Neuronal stem cell (in vitro differentiated cells): ENCODE measurements at regions not wholly inside any gene's neighbourhood (a gene's known extent, or its start where the extent isn't known, plus 50 kb on each side); places are given as distances from the start of the nearest gene placed in this dataset.
"Not testable (repeated sequence)": the region's sequence is repeated elsewhere in the genome, so short reads cannot be mapped to it uniquely, and the experiment has no call there.

ENCODE experiments used
- DNase-seq: peaks from one replicate; pipeline ENCODE4 v3.0.0-alpha.2; 2013; ENCODE audit warnings: low spot score
- H2AFZ ChIP-seq: one replicate; pipeline ENCODE4 v1.6.1; 2013; ENCODE audit warnings: mild to moderate bottlenecking, low read length, inconsistent platforms
- H2AK5ac ChIP-seq: 2 replicates; pipeline ENCODE4 v1.6.1; 2013; ENCODE audit warnings: low read depth, mild to moderate bottlenecking, inconsistent platforms, low read length, moderate library complexity, mixed read lengths
- H2BK120ac ChIP-seq: 2 replicates; pipeline ENCODE4 v1.6.1; 2013; ENCODE audit warnings: low read depth, mild to moderate bottlenecking, inconsistent platforms, low read length, moderate library complexity, mixed read lengths
- H2BK12ac ChIP-seq: one replicate; pipeline ENCODE4 v1.6.1; 2013; ENCODE audit warnings: low read length, inconsistent platforms
- H2BK15ac ChIP-seq: 2 replicates; pipeline ENCODE4 v1.6.1; 2013; ENCODE audit warnings: mild to moderate bottlenecking, low read length, inconsistent platforms, mixed read lengths
- H2BK5ac ChIP-seq: one replicate; pipeline ENCODE4 v1.6.1; 2013; ENCODE audit warnings: inconsistent platforms, mild to moderate bottlenecking, low read length, moderate library complexity
- H3K14ac ChIP-seq: one replicate; pipeline ENCODE4 v1.6.1; 2013; ENCODE audit warnings: low read length, inconsistent platforms
- H3K18ac ChIP-seq: 2 replicates; pipeline ENCODE4 v1.6.1; 2013; ENCODE audit warnings: low read length, inconsistent platforms
- H3K23ac ChIP-seq: 2 replicates; pipeline ENCODE4 v1.6.1; 2013; ENCODE audit warnings: low read depth, mild to moderate bottlenecking, mixed read lengths, low read length, inconsistent platforms; ENCODE audit not compliant: poor library complexity
- H3K27ac ChIP-seq: replicated peaks from 3 replicates; pipeline ENCODE4 v1.5.1; 2013; ENCODE audit warnings: low read length, inconsistent platforms
- H3K27me3 ChIP-seq, 3 experiments: 2 replicates each; pipeline ENCODE4 v1.6.1; 2013; ENCODE audit warnings: low read length in 3 of 3, mild to moderate bottlenecking in 2 of 3, inconsistent platforms in 1 of 3, low read depth in 1 of 3, mixed read lengths in 1 of 3, moderate library complexity in 1 of 3; ENCODE audit not compliant: control insufficient read depth in 3 of 3, insufficient read depth in 3 of 3
- H3K36me3 ChIP-seq, 2 donors: replicated peaks in 1 of 2; 2 replicates each; pipeline ENCODE4 v1.6.1; 2013; ENCODE audit warnings: low read length in 2 of 2; ENCODE audit not compliant: control insufficient read depth in 2 of 2, insufficient read depth in 2 of 2
- H3K4ac ChIP-seq: 2 replicates; pipeline ENCODE4 v1.6.1; 2013; ENCODE audit warnings: inconsistent platforms, mild to moderate bottlenecking, low read length, moderate library complexity
- H3K4me1 ChIP-seq, 2 donors: 1 replicate in 1 of 2; 2 replicates in 1 of 2; pipeline ENCODE4 v1.6.1; 2013; ENCODE audit warnings: low read length in 2 of 2, low read depth in 1 of 2; ENCODE audit not compliant: control insufficient read depth in 2 of 2, insufficient read depth in 1 of 2
- H3K4me2 ChIP-seq: one replicate; pipeline ENCODE4 v1.6.1; 2013; ENCODE audit warnings: mild to moderate bottlenecking, low read length, inconsistent platforms; ENCODE audit not compliant: insufficient read depth, poor library complexity, severe bottlenecking
- H3K4me3 ChIP-seq, 2 donors: 2 replicates each; pipeline ENCODE4 v1.5.1; 2013; ENCODE audit warnings: low read length in 2 of 2, mild to moderate bottlenecking in 2 of 2, inconsistent platforms in 1 of 2, moderate library complexity in 1 of 2
- H3K79me1 ChIP-seq: one replicate; pipeline ENCODE4 v1.6.1; 2013; ENCODE audit warnings: low read depth, mild to moderate bottlenecking, inconsistent platforms, low read length, moderate library complexity
- H3K9ac ChIP-seq: one replicate; pipeline ENCODE4 v1.6.1; 2013; ENCODE audit warnings: mild to moderate bottlenecking, low read depth, low read length, inconsistent platforms; ENCODE audit not compliant: poor library complexity
- H3K9me3 ChIP-seq, 2 donors: replicated peaks in 1 of 2; 2 replicates each; pipeline versions ENCODE3 to v1.6.1; 2013; ENCODE audit warnings: low read length in 2 of 2, mild to moderate bottlenecking in 2 of 2, inconsistent platforms in 1 of 2, low read depth in 1 of 2, mixed read lengths in 1 of 2, moderate library complexity in 1 of 2; ENCODE audit not compliant: control insufficient read depth in 2 of 2, insufficient read depth in 1 of 2
- H4K8ac ChIP-seq: one replicate; pipeline ENCODE4 v1.6.1; 2013; ENCODE audit warnings: low read depth, mild to moderate bottlenecking, inconsistent platforms, low read length, moderate library complexity
- H4K91ac ChIP-seq: one replicate; pipeline ENCODE4 v1.6.1; 2013; ENCODE audit warnings: low read length, low read depth, mild to moderate bottlenecking, inconsistent platforms; ENCODE audit not compliant: poor library complexity
- WGBS, 2 donors: extraction: QIAGEN DNeasy Blood & Tissue Kit; methylation state at CpG; one replicate each; pipeline ENCODE4 v1.1.7; 2013; ENCODE audit warnings: missing lambda C conversion rate in 2 of 2, mixed read lengths in 1 of 2; ENCODE audit not compliant: insufficient read length in 2 of 2, insufficient replicate concordance in 1 of 2; ENCODE audit errors: extremely low coverage in 2 of 2; 5-methylcytosine and 5-hydroxymethylcytosine counted together

GRCh38 chrX:66692512-66692911 is 53.6 kb upstream of the EDA2R start:
- not testable (repeated sequence) for H3K9ac ChIP-seq, H4K91ac ChIP-seq, H2BK5ac ChIP-seq, H3K79me1 ChIP-seq, DNase-seq, H3K18ac ChIP-seq, H3K4me1 ChIP-seq, H3K14ac ChIP-seq, H4K8ac ChIP-seq, H3K27me3 ChIP-seq, H2BK12ac ChIP-seq, H3K36me3 ChIP-seq, H2AFZ ChIP-seq, H2BK120ac ChIP-seq, H3K23ac ChIP-seq, H2BK15ac ChIP-seq, H3K4me3 ChIP-seq, H3K4me2 ChIP-seq, H3K27ac ChIP-seq, H2AK5ac ChIP-seq, H3K9me3 ChIP-seq, H3K4ac ChIP-seq
- WGBS, 2 donors: no CpG with 5 or more reads among the region's 8 CpGs
